ENCODE measurements at regions not wholly inside any gene's neighbourhood (a gene's known extent, or its start where the extent isn't known, plus 50 kb on each side); places are given as distances from the start of the nearest gene placed in this dataset.

- DNase-seq (ENCODE audit: low spot score) (no peak), ATAC-seq (no peak)
- Mint-ChIP-seq H3K27ac (no peak overlapping the region), H3K36me3 (ENCODE audit: low read depth) (no peaks in the 10 kb centered on the region), H3K4me1 (peaks cover 33% of the 10 kb centered on the region), H3K27me3 (ENCODE audit: insufficient read depth, low read depth, poor library complexity) (peaks cover 6% of the 10 kb centered on the region), H3K9me3 (no peaks in the 10 kb centered on the region), H3K4me3 (no peak overlapping the region)
- H3K36me3 ChIP-seq (ENCODE audit: insufficient read depth) = no peaks in the 10 kb centered on the region
- H3K4me2 ChIP-seq = no peak overlapping the region
- no peak overlapping the region for H2AFZ ChIP-seq
- H3K9me2 ChIP-seq (ENCODE audit: insufficient read depth) = peaks cover 16% of the 10 kb centered on the region; the same call in 1 of the 2 replicates
- 0 out of 2 replicates have a peak, but pooled peaks cover 4% of the 10 kb centered on the region for H3K4me1 ChIP-seq (ENCODE audit: insufficient read depth)
- H3K27me3 ChIP-seq (ENCODE audit: insufficient read depth) = no peaks in the 10 kb centered on the region
- no peaks in the 10 kb centered on the region for H3K79me2 ChIP-seq (replicated peaks; ENCODE audit: insufficient read depth)
- no peaks in the 10 kb centered on the region for H3F3A ChIP-seq (replicated peaks; ENCODE audit: low read depth)
- no peaks in the 10 kb centered on the region for H4K20me1 ChIP-seq (replicated peaks; ENCODE audit: insufficient read depth)
- no peak overlapping the region for H3K27ac ChIP-seq (ENCODE audit: low read depth)
- H3K4me3 ChIP-seq = no peak overlapping the region
- TF ChIP-seq CTCF (conservative IDR thresholded peaks at IDR 0.05; ENCODE audit: low read depth in 2 of 2) (no peak), EZH2 (IDR thresholded peaks at IDR 0.05; ENCODE audit: low read depth, unreplicated experiment) (no peak), NANOG (IDR thresholded peaks at IDR 0.05; ENCODE audit: borderline replicate concordance) (no peak), JUNB (IDR thresholded peaks at IDR 0.05; ENCODE audit: unreplicated experiment) (no peak), CREB1 (CRISPR knock-in tag; IDR thresholded peaks at IDR 0.05; ENCODE audit: low read depth) (no peak), ZNF331 (CRISPR knock-in tag; IDR thresholded peaks at IDR 0.05; ENCODE audit: low read depth) (no peak), ZNF462 (CRISPR knock-in tag; IDR thresholded peaks at IDR 0.05) (no peak), EZH2phosphoT487 (IDR thresholded peaks at IDR 0.05; ENCODE audit: unreplicated experiment) (no peak), STAT1 (IDR thresholded peaks at IDR 0.05; ENCODE audit: unreplicated experiment) (no peak), ZNF114 (CRISPR knock-in tag; IDR thresholded peaks at IDR 0.05) (no peak), REST (IDR thresholded peaks at IDR 0.05; ENCODE audit: unreplicated experiment) (no peak), ETS1 (IDR thresholded peaks at IDR 0.05) (no peak), POLR2AphosphoS5 (IDR thresholded peaks at IDR 0.05; ENCODE audit: low read depth) (no peak)
These were observed 100.6 kb downstream of the LIPG start for GRCh38 chr18:49662506-49662905.

Measured in GM23338 (cell line).